ENCODE measurements at regions not wholly inside any gene's neighbourhood (a gene's known extent, or its start where the extent isn't known, plus 50 kb on each side); places are given as distances from the start of the nearest gene placed in this dataset.

DNA sequence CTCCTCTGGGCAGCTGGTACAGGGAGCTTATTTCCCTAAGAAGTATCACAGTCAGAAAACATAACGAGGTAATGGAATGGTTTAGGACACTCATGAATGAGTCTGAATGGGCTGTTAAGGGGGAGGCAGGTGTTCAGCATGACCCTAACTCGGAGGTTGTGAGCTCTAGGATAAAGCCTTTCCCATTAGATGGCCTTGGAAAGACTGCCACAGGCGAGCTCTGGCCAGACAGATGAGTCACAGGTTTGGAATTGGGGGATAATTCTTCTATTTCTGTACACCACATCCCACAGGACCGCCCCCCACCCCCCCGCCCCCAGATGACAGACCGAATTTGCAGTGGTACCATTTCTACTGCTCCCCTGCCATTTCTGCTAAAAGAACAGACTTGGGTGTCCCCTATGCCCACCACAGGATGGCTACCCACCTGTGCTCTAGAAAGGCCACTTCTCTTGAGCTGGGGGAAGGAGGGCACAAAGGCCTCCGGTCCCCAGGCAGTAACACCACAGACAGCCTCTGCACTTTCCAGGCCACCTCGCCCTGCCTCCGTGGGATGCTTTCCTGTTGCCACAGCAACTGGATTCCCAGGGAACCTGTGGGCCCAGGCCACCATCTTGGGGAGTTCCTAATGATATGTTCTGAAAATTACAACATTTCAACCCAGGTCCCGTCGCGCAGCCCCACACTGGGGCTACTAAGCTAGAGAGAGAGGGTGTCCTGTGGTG, 76.7 kb downstream of the TRIM29 start:
- DNase-seq: no peak

GRCh38 chr11:120060512-120060911, 77.4 kb downstream of the TRIM29 start:
- no peak for DNase-seq

DNA sequence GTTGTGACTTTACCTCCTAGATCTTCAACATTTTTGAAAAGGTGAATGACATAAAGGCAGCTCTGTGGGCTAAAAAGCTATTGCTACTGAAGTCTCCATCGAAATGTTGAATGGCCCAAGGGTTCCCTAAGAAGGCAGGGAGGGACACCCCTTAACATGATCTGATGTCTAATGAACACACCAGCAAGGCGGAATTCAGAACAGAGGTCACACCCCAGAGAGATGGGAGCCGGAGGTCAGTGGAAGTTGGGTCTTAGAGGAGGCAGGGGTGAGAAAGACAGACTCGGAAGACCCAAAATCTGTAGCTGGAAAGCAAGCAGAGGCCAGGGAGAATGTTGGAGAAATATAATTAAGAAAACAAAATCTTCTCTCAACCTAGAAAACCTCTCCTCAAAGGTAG, 79.0 kb downstream of the TRIM29 start:
- DNase-seq: no peak

DNA sequence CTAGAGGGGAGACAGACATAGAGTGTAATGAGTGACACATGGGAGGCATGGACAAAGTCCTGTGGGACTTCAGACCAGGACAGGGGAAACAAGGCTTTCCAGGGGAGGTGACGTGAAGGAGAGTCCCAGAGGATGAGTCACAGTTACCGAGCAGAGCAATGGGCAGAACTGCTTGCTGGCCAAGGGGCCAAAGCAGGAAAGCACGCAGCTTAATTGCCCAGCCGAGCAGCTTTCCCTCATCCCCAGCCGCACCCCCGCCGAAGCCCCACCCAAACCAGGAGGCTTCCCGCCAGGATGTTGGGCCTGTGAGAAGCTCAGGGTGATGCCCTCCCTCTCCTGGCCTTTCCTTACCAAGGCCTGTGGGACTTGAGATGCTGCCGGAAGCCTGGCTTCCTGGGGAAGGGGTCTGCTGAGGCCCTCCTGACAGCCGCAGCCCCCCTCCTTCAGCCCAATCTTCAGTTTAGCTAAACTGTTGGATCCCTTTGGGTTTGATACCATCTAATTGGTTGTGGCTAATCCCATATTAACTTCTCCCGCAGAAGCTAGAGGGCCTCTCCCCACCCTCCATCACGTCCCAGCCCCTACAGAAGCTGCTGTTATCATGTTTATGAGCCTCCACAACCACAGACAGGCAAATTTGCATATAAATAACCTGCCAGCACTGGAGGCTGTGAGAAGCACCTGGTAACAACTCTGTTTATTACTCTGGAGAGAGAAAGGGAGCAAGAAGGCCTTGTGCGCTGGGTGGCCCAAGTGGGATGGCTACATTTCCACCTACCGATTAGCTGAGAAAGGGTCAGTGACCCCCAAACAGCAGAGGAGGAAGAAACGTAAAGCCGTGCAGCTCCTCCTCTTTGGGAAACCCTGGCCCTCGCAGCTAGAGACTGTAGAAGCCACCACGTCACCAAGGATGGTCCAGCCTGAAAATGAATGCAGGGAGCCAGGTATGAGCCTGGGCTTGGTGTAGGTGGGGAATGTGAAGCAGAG, 80.0 kb downstream of the TRIM29 start:
- no peak for DNase-seq

GRCh38 chr11:120057028-120057330, 80.9 kb downstream of the TRIM29 start:
- no peak for DNase-seq

- DNase-seq: no peak
Observed at GRCh38 chr11:120056301-120057027, 81.4 kb downstream of the TRIM29 start.

- DNase-seq: no peak
Observed at GRCh38 chr11:120055646-120056045, 82.3 kb downstream of the TRIM29 start.

- DNase-seq: no peak
Observed at GRCh38 chr11:120054753-120055045, 83.2 kb downstream of the TRIM29 start.

DNA sequence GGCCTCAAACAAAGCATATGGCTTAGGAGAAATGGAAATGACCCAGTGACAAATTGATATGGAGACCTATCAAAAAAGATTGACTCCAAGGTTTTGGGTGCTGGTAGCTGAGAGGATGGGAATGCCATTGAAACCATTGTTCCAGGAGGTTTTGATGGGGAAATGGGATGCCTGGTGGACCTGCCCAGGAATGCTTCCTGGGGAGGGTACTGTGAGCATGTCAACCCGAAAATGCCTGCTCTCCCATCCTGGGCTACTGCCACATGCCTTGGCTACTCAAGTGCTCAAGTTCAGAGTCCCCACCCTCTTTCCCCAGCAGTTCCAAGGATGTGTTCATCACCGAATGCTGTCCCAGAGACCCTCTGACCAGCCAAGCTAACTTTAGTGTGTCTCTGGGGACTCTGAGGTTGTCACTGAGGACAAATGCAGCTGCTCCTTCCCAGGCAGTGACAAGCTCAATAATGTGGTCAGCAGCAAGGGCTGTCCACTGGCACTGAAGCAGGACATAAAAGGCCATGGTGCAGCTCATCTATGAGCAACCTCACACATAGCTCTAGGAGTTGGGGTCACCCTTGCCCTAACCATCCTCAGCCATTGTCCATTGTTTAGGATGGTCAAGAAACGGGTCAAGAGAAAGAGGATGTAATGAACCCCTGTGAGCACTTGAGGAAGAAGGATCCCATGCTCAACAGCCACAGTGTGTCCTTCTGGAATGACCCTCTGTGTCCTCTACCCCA, 83.7 kb downstream of the TRIM29 start:
- DNase-seq: no peak

DNA sequence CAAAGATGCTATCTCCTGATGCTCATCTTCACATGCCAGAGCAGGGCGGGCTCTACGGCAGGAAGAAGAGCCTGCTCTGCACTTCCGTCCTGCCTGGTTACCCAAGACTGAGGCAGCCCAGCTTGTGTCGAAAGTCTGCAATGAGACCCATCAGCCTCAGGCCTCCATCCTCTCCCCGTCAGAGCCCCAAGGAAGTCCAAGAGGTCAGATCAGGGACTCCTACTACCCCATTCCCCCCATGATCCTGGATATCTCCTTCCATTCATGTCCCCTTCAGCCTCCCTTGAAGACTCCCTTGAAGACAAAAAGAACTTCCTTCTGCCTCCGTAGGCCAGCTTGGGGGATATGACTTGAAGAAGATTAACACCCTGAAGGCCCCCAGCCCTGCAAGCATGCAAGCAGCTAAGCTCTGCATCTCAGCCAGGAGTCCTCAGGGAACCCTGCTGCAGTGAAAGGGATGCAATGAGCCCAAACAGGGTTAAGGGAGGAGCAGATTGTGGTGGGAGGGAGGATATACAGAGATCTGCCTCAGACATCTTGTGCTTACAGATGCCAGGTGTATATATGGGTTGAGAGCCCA, 85.6 kb downstream of the TRIM29 start:
- DNase-seq: no peak

GRCh38 chr11:120044011-120044675, 93.8 kb downstream of the TRIM29 start:
- peak; percentile 18 for DNase-seq

DNA sequence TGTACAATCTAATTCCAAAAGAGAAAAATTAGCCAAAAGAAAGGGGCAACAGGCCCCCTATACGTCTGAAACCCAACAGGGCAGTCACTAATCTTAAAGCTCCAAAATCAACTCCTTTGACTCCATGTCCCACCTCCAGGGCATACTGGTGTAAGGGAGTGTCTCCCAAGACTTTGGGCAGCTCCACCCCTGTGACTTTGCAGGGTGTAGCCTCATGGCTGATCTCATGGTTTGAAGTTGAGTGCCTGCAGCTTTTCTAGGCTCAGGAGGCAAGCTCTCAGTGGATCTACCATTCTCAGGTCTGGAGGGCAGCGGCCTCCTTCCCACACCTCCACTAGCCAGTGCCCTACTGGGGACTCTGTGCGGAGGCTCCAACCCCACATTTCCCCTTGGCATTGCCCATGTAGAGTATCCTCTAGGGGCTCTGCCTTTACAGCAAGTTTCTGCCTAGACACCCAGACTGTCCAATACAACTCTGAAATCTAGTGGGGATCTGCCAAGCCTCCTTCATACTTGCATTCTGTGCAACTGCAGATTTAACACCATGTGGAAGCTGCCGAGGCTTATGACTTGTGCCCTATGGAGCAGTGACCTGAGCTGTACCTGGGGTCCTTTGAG, 94.5 kb downstream of the TRIM29 start:
- no peak for DNase-seq

- no peak for DNase-seq
Observed at GRCh38 chr11:120041625-120042024, 96.3 kb downstream of the TRIM29 start.

- DNase-seq: no peak
Observed at GRCh38 chr11:120040151-120040840, 97.6 kb downstream of the TRIM29 start.

DNA sequence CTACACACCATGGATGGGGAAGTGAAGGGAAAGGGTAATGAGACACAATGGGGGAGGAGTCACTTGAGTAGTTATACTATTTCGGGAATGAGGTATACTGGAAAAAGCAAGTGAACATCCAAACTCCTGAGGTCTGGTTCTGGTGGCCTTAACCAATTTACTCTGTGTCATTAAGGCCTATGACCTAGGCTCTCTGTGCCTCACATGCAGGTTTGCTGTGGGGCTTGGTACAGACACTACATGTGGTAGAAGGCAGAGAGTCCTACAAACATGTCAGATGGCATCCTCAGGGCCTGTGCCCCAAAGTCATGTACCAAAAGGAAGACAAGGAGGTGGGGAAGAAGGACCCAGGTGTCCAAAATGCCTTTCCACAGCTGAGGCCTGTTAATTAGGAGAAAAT, 98.9 kb downstream of the TRIM29 start:
- DNase-seq: no peak

- DNase-seq: no peak
Observed at GRCh38 chr11:120037111-120037510, 100.8 kb downstream of the TRIM29 start.

- DNase-seq: no peak
Observed at GRCh38 chr11:120035756-120036155, 102.2 kb downstream of the TRIM29 start.

GRCh38 chr11:120034881-120035630, 102.9 kb downstream of the TRIM29 start:
- no peak for DNase-seq

DNA sequence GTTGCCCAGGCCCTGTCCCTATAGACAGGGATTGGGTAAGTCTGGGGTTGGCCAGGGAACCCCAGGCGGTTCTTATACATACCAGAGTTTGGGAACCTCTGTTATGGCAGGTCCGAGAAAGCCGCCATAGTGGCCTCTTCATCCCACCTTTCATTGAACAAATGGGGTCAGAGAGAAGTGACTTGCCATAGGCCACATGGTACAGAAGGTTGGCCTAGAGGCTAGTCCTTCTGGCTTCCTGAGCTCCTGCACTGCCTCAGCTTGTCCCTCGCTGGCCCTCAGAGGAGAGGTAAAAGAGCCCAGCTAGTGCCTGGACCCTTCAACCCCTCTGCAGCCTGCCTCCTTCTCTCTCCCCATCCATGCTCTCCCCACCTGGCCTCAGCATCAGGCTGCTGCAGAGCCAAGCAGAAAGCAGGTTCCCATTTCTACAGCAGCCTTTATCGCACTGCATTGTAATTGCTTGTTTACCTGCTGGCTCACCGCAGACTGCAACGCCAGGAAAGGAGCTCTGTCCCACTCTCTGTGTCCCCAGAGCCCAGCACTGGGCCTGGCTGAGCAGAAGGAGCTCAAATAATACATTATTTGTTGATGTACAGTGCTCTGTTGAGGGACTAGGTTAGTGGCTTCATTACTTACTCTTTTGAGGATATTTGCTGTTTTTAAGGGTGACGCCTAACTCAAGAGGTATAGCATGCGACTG, 103.6 kb downstream of the TRIM29 start:
- no peak for DNase-seq
